WTC11 (cell line): ENCODE measurements at regions not wholly inside any gene's neighbourhood (a gene's known extent, or its start where the extent isn't known, plus 50 kb on each side); places are given as distances from the start of the nearest gene placed in this dataset.

Experiments
- ATAC-seq: fragments of 200-7000 bp; cut with Tn5 transposase; 2 replicates; pipeline ENCODE4 v1.10.0; 2021; ENCODE audit warnings: mild to moderate bottlenecking, moderate library complexity
- CTCF ChIA-PET: fragments of 300-600 bp; sonication (Branson Sonifier 250); formaldehyde crosslinking; loops from one replicate; lab custom pipeline; 2021; ENCODE audit warnings: antibody characterized with exemption; lab: Charles Lee
- POLR2A ChIA-PET: fragments of 350-600 bp; sonication (Branson Sonifier 250); formaldehyde crosslinking; loops from one replicate; lab custom pipeline; 2021; ENCODE audit warnings: antibody characterized with exemption; lab: Charles Lee
- DNase-seq: peaks from one replicate; pipeline ENCODE4 v3.0.0; 2021; ENCODE audit warnings: low spot score
- H3K27ac Mint-ChIP-seq: 2 replicates; pipeline ENCODE4 v1.8.0; 2021; ENCODE audit warnings: mixed read lengths
- H3K27me3 Mint-ChIP-seq: 2 replicates; pipeline ENCODE4 v1.8.0; 2021; ENCODE audit warnings: low read depth, mild to moderate bottlenecking, moderate library complexity, mixed read lengths
- H3K36me3 Mint-ChIP-seq: 2 replicates; pipeline ENCODE4 v1.8.0; 2021; ENCODE audit warnings: mixed read lengths
- H3K4me1 Mint-ChIP-seq: 2 replicates; pipeline ENCODE4 v1.8.0; 2022; ENCODE audit warnings: mixed read lengths
- H3K4me3 Mint-ChIP-seq: 2 replicates; pipeline ENCODE4 v1.8.0; 2021; ENCODE audit warnings: mild to moderate bottlenecking, moderate library complexity, mixed read lengths
- H3K9me3 Mint-ChIP-seq: 2 replicates; pipeline ENCODE4 v1.8.0; 2021; ENCODE audit warnings: mixed read lengths
- AR ChIP-seq: fragments of 250-450 bp; sonication (Bioruptor Pico); IDR thresholded peaks from 2 replicates; pipeline ENCODE4 v1.9.0; 2021; ENCODE audit warnings: mild to moderate bottlenecking
- ATF1 ChIP-seq: sonication (generic); formaldehyde crosslinking; IDR thresholded peaks from 2 replicates; pipeline ENCODE4 v1.8.1; 2023; ENCODE audit warnings: mild to moderate bottlenecking, moderate library complexity, missing genetic modification reagents
- ATF6 ChIP-seq: sonication (generic); formaldehyde crosslinking; IDR thresholded peaks from 2 replicates; pipeline ENCODE4 v1.8.1; 2023; ENCODE audit warnings: mild to moderate bottlenecking, missing genetic modification reagents
- CREB1 ChIP-seq: sonication (generic); formaldehyde crosslinking; IDR thresholded peaks from 2 replicates; pipeline ENCODE4 v1.8.0; 2023; ENCODE audit warnings: mild to moderate bottlenecking, missing genetic modification reagents
- EMX1 ChIP-seq: fragments of 250-450 bp; sonication (Bioruptor Pico); IDR thresholded peaks from 2 replicates; pipeline ENCODE4 v1.8.0; 2021; ENCODE audit warnings: mild to moderate bottlenecking
- FOXJ3 ChIP-seq: sonication (generic); formaldehyde crosslinking; IDR thresholded peaks from 2 replicates; pipeline ENCODE4 v1.9.0; 2021; ENCODE audit warnings: missing genetic modification reagents, mild to moderate bottlenecking, borderline replicate concordance
- GRHL2 ChIP-seq: fragments of 250-450 bp; sonication (Bioruptor Pico); IDR thresholded peaks from 2 replicates; pipeline ENCODE4 v1.8.0; 2022; ENCODE audit warnings: mild to moderate bottlenecking, moderate library complexity; ENCODE audit not compliant: insufficient replicate concordance, severe bottlenecking
- HMGA2 ChIP-seq: fragments of 250-450 bp; sonication (Bioruptor Pico); IDR thresholded peaks from 2 replicates; pipeline ENCODE4 v1.4.0; 2021; ENCODE audit warnings: mild to moderate bottlenecking, moderate library complexity
- KAT7 ChIP-seq: sonication (generic); formaldehyde crosslinking; IDR thresholded peaks from 2 replicates; pipeline ENCODE4 v1.8.1; 2023; ENCODE audit warnings: missing genetic modification reagents, mild to moderate bottlenecking, borderline replicate concordance
- MAX ChIP-seq: sonication (generic); formaldehyde crosslinking; IDR thresholded peaks from 2 replicates; pipeline ENCODE4 v1.8.0; 2022; ENCODE audit warnings: mild to moderate bottlenecking, missing genetic modification reagents
- MLX ChIP-seq: sonication (generic); formaldehyde crosslinking; IDR thresholded peaks from 2 replicates; pipeline ENCODE4 v1.8.1; 2023; ENCODE audit warnings: mild to moderate bottlenecking, missing genetic modification reagents, moderate library complexity
- NFATC4 ChIP-seq: fragments of 250-450 bp; sonication (Bioruptor Pico); IDR thresholded peaks from 2 replicates; pipeline ENCODE4 v1.9.0; 2021; ENCODE audit warnings: mild to moderate bottlenecking
- NR2C2 ChIP-seq: sonication (generic); formaldehyde crosslinking; IDR thresholded peaks from 2 replicates; pipeline ENCODE4 v1.8.0; 2022; ENCODE audit warnings: mild to moderate bottlenecking, missing genetic modification reagents
- OVOL2 ChIP-seq: fragments of 250-450 bp; sonication (Bioruptor Pico); IDR thresholded peaks from 2 replicates; pipeline ENCODE4 v1.9.0; 2021; ENCODE audit warnings: mild to moderate bottlenecking, borderline replicate concordance
- ZNF219 ChIP-seq: sonication (generic); formaldehyde crosslinking; IDR thresholded peaks from 2 replicates; pipeline ENCODE4 v1.8.0; 2023; ENCODE audit warnings: missing genetic modification reagents, mild to moderate bottlenecking, borderline replicate concordance
- ZNF416 ChIP-seq: fragments of 250-450 bp; sonication (Bioruptor Pico); IDR thresholded peaks from 2 replicates; pipeline ENCODE4 v1.9.0; 2021; ENCODE audit warnings: mild to moderate bottlenecking, inconsistent platforms
- ZNF425 ChIP-seq: fragments of 250-450 bp; sonication (Bioruptor Pico); conservative IDR thresholded peaks from 2 replicates; pipeline ENCODE4 v1.9.0; 2021; ENCODE audit warnings: mild to moderate bottlenecking
- ZNF532 ChIP-seq: fragments of 250-450 bp; sonication (Bioruptor Pico); IDR thresholded peaks from 2 replicates; pipeline ENCODE4 v1.9.0; 2021; ENCODE audit warnings: mild to moderate bottlenecking, borderline replicate concordance
- ZNF671 ChIP-seq: fragments of 250-450 bp; sonication (Bioruptor Pico); IDR thresholded peaks from 2 replicates; pipeline ENCODE4 v1.8.0; 2021; ENCODE audit warnings: mild to moderate bottlenecking

GRCh38 chr5:109519416-109519815 is 109.6 kb upstream of the PJA2 start (continued):
- TF ChIP-seq ZNF425 (CRISPR knock-in tag) (no peak), ATF6 (CRISPR knock-in tag) (no peak), ATF1 (CRISPR knock-in tag) (no peak), ZNF671 (no peak), FOXJ3 (no peak), EMX1 (CRISPR knock-in tag) (no peak), KAT7 (CRISPR knock-in tag) (no peak), MAX (no peak), GRHL2 (CRISPR knock-in tag) (no peak), ZNF532 (CRISPR knock-in tag) (no peak), CREB1 (CRISPR knock-in tag) (no peak)

- POLR2A ChIA-PET, result no interaction called here
Measured at GRCh38 chr5:109516390-109516789, 106.6 kb upstream of the PJA2 start.

More at GRCh38 chr5:109516390-109516789, 106.6 kb upstream of the PJA2 start:
- CTCF ChIA-PET, result no interaction called here
- no peak for TF ChIP-seq ZNF416 (CRISPR knock-in tag)
- TF ChIP-seq ZNF219, result no peak
- TF ChIP-seq NR2C2 (CRISPR knock-in tag), result no peak
- no peak for TF ChIP-seq OVOL2
- no peak for TF ChIP-seq NFATC4 (CRISPR knock-in tag)
- TF ChIP-seq AR, result no peak
- no peak for TF ChIP-seq HMGA2 (CRISPR knock-in tag)
- no peak for TF ChIP-seq MLX
- no peaks in the 10 kb centered on the region for H3K4me1 Mint-ChIP-seq
- ATAC-seq (no peak), DNase-seq (no peak)
- H3K36me3 Mint-ChIP-seq, result no peaks in the 10 kb centered on the region
- no peak overlapping the region for H3K4me3 Mint-ChIP-seq
- no peaks in the 10 kb centered on the region for H3K27me3 Mint-ChIP-seq
- H3K27ac Mint-ChIP-seq, result no peak overlapping the region
- peaks cover 3% of the 10 kb centered on the region; the same call in 1 of the 2 replicates for H3K9me3 Mint-ChIP-seq
